T-helper 17 cell (primary cell): ENCODE measurements at regions not wholly inside any gene's neighbourhood (a gene's known extent, or its start where the extent isn't known, plus 50 kb on each side); places are given as distances from the start of the nearest gene placed in this dataset.

Source experiments
- ATAC-seq: fragments of 150-1000 bp; cut with Tn5 transposase; 2 replicates; pipeline ENCODE4 v1.10.0; 2021; ENCODE audit warnings: mild to moderate bottlenecking, moderate library complexity
- DNase-seq, 3 donors: peaks; one replicate each; pipeline versions ENCODE4 v3.0.0 to v3.0.0-alpha.2; 2020 to 2021
- H3K9me3 ChIP-seq: one replicate; pipeline ENCODE4 v1.7.0; 2013; ENCODE audit warnings: low read length, mild to moderate bottlenecking; ENCODE audit not compliant: control insufficient read depth, poor library complexity, severe bottlenecking
- H3K27ac Mint-ChIP-seq: one replicate; pipeline ENCODE4 v1.8.0; 2022; ENCODE audit warnings: mild to moderate bottlenecking, moderate library complexity, mixed read lengths
- H3K27me3 Mint-ChIP-seq: one replicate; pipeline ENCODE4 v1.8.0; 2022; ENCODE audit warnings: mixed read lengths
- H3K36me3 Mint-ChIP-seq: one replicate; pipeline ENCODE4 v1.8.0; 2022; ENCODE audit warnings: low read depth, mixed read lengths
- H3K4me1 Mint-ChIP-seq: one replicate; pipeline ENCODE4 v1.8.0; 2022; ENCODE audit warnings: mild to moderate bottlenecking, mixed read lengths
- H3K4me3 Mint-ChIP-seq: one replicate; pipeline ENCODE4 v1.8.0; 2022; ENCODE audit warnings: mild to moderate bottlenecking, moderate library complexity, mixed read lengths

GRCh38 chr5:167168971-167169370, 1122.5 kb upstream of the WWC1 start:
- no peaks in the 10 kb centered on the region for H3K27me3 Mint-ChIP-seq
- DNase-seq (no peak), ATAC-seq (no peak)
- no peaks in the 10 kb centered on the region for H3K9me3 ChIP-seq
- H3K36me3 Mint-ChIP-seq, result no peaks in the 10 kb centered on the region
- no peak overlapping the region for H3K4me3 Mint-ChIP-seq
- no peaks in the 10 kb centered on the region for H3K4me1 Mint-ChIP-seq
- H3K27ac Mint-ChIP-seq, result no peak overlapping the region

GRCh38 chr5:167171056-167171455, 1120.4 kb upstream of the WWC1 start:
- Mint-ChIP-seq H3K4me1 (no peaks in the 10 kb centered on the region), H3K4me3 (no peak overlapping the region)

GRCh38 chr5:167177736-167178135, 1113.7 kb upstream of the WWC1 start:
- H3K27me3 Mint-ChIP-seq, result no peaks in the 10 kb centered on the region
- H3K4me3 Mint-ChIP-seq, result no peak overlapping the region
- no peaks in the 10 kb centered on the region for H3K4me1 Mint-ChIP-seq
- H3K9me3 ChIP-seq, result no peaks in the 10 kb centered on the region
- no peak overlapping the region for H3K27ac Mint-ChIP-seq
- ATAC-seq, result no peak
- no peaks in the 10 kb centered on the region for H3K36me3 Mint-ChIP-seq
- no peak for DNase-seq

More at GRCh38 chr5:167171056-167171455, 1120.4 kb upstream of the WWC1 start:
- no peak overlapping the region for H3K27ac Mint-ChIP-seq
- H3K9me3 ChIP-seq, result no peaks in the 10 kb centered on the region
- no peaks in the 10 kb centered on the region for H3K36me3 Mint-ChIP-seq
- no peak for ATAC-seq
- no peaks in the 10 kb centered on the region for H3K27me3 Mint-ChIP-seq
- DNase-seq, result no peak

GRCh38 chr5:167180906-167181305, 1110.5 kb upstream of the WWC1 start:
- Mint-ChIP-seq H3K4me3 (no peak overlapping the region), H3K27ac (no peak overlapping the region), H3K27me3 (no peaks in the 10 kb centered on the region), H3K36me3 (no peaks in the 10 kb centered on the region), H3K4me1 (no peaks in the 10 kb centered on the region)
- ATAC-seq, result no peak
- no peaks in the 10 kb centered on the region for H3K9me3 ChIP-seq
- no peak for DNase-seq

- H3K4me3 Mint-ChIP-seq, result no peak overlapping the region
- ATAC-seq, result no peak
- H3K9me3 ChIP-seq, result no peaks in the 10 kb centered on the region
- H3K36me3 Mint-ChIP-seq, result no peaks in the 10 kb centered on the region
- no peaks in the 10 kb centered on the region for H3K27me3 Mint-ChIP-seq
- H3K27ac Mint-ChIP-seq, result no peak overlapping the region
- no peaks in the 10 kb centered on the region for H3K4me1 Mint-ChIP-seq
- DNase-seq, result no peak
Observed at GRCh38 chr5:167205881-167206280, 1085.6 kb upstream of the WWC1 start.

GRCh38 chr5:167207081-167207480, 1084.4 kb upstream of the WWC1 start:
- ATAC-seq (no peak), DNase-seq (no peak)
- no peaks in the 10 kb centered on the region for H3K4me1 Mint-ChIP-seq
- no peaks in the 10 kb centered on the region for H3K27me3 Mint-ChIP-seq
- H3K27ac Mint-ChIP-seq, result no peak overlapping the region
- no peaks in the 10 kb centered on the region for H3K9me3 ChIP-seq
- H3K36me3 Mint-ChIP-seq, result no peaks in the 10 kb centered on the region
- H3K4me3 Mint-ChIP-seq, result no peak overlapping the region

GRCh38 chr5:167208911-167209310, 1082.5 kb upstream of the WWC1 start:
- H3K27me3 Mint-ChIP-seq, result no peaks in the 10 kb centered on the region
- no peaks in the 10 kb centered on the region for H3K4me1 Mint-ChIP-seq
- no peak overlapping the region for H3K27ac Mint-ChIP-seq
- no peak for ATAC-seq
- no peaks in the 10 kb centered on the region for H3K9me3 ChIP-seq
- no peak for DNase-seq
- no peaks in the 10 kb centered on the region for H3K36me3 Mint-ChIP-seq
- no peak overlapping the region for H3K4me3 Mint-ChIP-seq

- Mint-ChIP-seq H3K4me3 (no peak overlapping the region), H3K4me1 (no peaks in the 10 kb centered on the region), H3K27ac (no peak overlapping the region), H3K27me3 (no peaks in the 10 kb centered on the region), H3K36me3 (no peaks in the 10 kb centered on the region)
- DNase-seq, result no peak
- no peak for ATAC-seq
- no peaks in the 10 kb centered on the region for H3K9me3 ChIP-seq
Observed at GRCh38 chr5:167217097-167217743, 1074.2 kb upstream of the WWC1 start.

- no peak for DNase-seq
- H3K9me3 ChIP-seq, result no peaks in the 10 kb centered on the region
- H3K27ac Mint-ChIP-seq, result no peak overlapping the region
- H3K36me3 Mint-ChIP-seq, result no peaks in the 10 kb centered on the region
- H3K27me3 Mint-ChIP-seq, result no peaks in the 10 kb centered on the region
- H3K4me1 Mint-ChIP-seq, result no peaks in the 10 kb centered on the region
- no peak for ATAC-seq
- no peak overlapping the region for H3K4me3 Mint-ChIP-seq
Observed at GRCh38 chr5:167219298-167219697, 1072.1 kb upstream of the WWC1 start.

- no peaks in the 10 kb centered on the region for H3K27me3 Mint-ChIP-seq
- no peak for DNase-seq
- no peaks in the 10 kb centered on the region for H3K36me3 Mint-ChIP-seq
- no peak overlapping the region for H3K4me3 Mint-ChIP-seq
- no peaks in the 10 kb centered on the region for H3K4me1 Mint-ChIP-seq
- H3K9me3 ChIP-seq, result no peaks in the 10 kb centered on the region
- no peak for ATAC-seq
- H3K27ac Mint-ChIP-seq, result no peak overlapping the region
Observed at GRCh38 chr5:167226386-167226785, 1065.1 kb upstream of the WWC1 start.

- no peak overlapping the region for H3K27ac Mint-ChIP-seq
- H3K9me3 ChIP-seq, result no peaks in the 10 kb centered on the region
- no peak overlapping the region for H3K4me3 Mint-ChIP-seq
- H3K36me3 Mint-ChIP-seq, result no peaks in the 10 kb centered on the region
- no peaks in the 10 kb centered on the region for H3K4me1 Mint-ChIP-seq
- no peaks in the 10 kb centered on the region for H3K27me3 Mint-ChIP-seq
- no peak for ATAC-seq
- no peak for DNase-seq
Observed at GRCh38 chr5:167228134-167228533, 1063.3 kb upstream of the WWC1 start.

GRCh38 chr5:167229751-167230150, 1061.7 kb upstream of the WWC1 start:
- H3K27me3 Mint-ChIP-seq, result no peaks in the 10 kb centered on the region
- H3K36me3 Mint-ChIP-seq, result no peaks in the 10 kb centered on the region
- no peaks in the 10 kb centered on the region for H3K4me1 Mint-ChIP-seq
- no peak overlapping the region for H3K27ac Mint-ChIP-seq
- H3K9me3 ChIP-seq, result no peaks in the 10 kb centered on the region
- DNase-seq (no peak), ATAC-seq (no peak)
- no peak overlapping the region for H3K4me3 Mint-ChIP-seq

GRCh38 chr5:167230414-167230813, 1061.0 kb upstream of the WWC1 start:
- H3K4me1 Mint-ChIP-seq, result no peaks in the 10 kb centered on the region
- H3K27me3 Mint-ChIP-seq, result no peaks in the 10 kb centered on the region
- DNase-seq, result no peak
- no peak for ATAC-seq
- H3K9me3 ChIP-seq, result no peaks in the 10 kb centered on the region
- H3K4me3 Mint-ChIP-seq, result no peak overlapping the region
- no peaks in the 10 kb centered on the region for H3K36me3 Mint-ChIP-seq
- no peak overlapping the region for H3K27ac Mint-ChIP-seq

GRCh38 chr5:167232675-167233311, 1058.7 kb upstream of the WWC1 start:
- Mint-ChIP-seq H3K36me3 (no peaks in the 10 kb centered on the region), H3K4me3 (no peak overlapping the region), H3K4me1 (no peaks in the 10 kb centered on the region), H3K27ac (no peak overlapping the region), H3K27me3 (no peaks in the 10 kb centered on the region)
- ATAC-seq, result no peak
- H3K9me3 ChIP-seq, result no peaks in the 10 kb centered on the region
- DNase-seq, result no peak
